A549 (cell line): ENCODE measurements at regions not wholly inside any gene's neighbourhood (a gene's known extent, or its start where the extent isn't known, plus 50 kb on each side); places are given as distances from the start of the nearest gene placed in this dataset.

ENCODE experiments used
- ATAC-seq, 2 experiments: fragments of 200-7000 bp in 1 of 2; fragments of >200 bp in 1 of 2; cut with Nextera tagmentation in 1 of 2; cut with Tn5 transposase in 1 of 2; 3 replicates each; pipeline versions ENCODE4 v1.8.0 to v1.9.1; 2018 to 2020; ENCODE audit warnings: mild to moderate bottlenecking in 1 of 2, moderate library complexity in 1 of 2
- CTCF ChIA-PET: fragments of 300-600 bp; sonication (Branson Sonifier 250); formaldehyde crosslinking; extraction: SDS; loops from one replicate; lab custom pipeline; 2021; ENCODE audit warnings: antibody characterized with exemption, inconsistent platforms; lab: Yijun Ruan, JAX
- POLR2A ChIA-PET: fragments of 350-600 bp; formaldehyde crosslinking; extraction: SDS; loops from one replicate; lab custom pipeline; 2021; ENCODE audit warnings: antibody characterized with exemption, inconsistent platforms; lab: Yijun Ruan, JAX
- DNase-seq, 2 experiments: peaks; one replicate each; pipeline versions ENCODE4 v3.0.0 to v3.0.0-alpha.2; 2011 to 2016; ENCODE audit warnings: low read depth in 1 of 2, low spot score in 1 of 2
- FAIRE-seq: peaks from 2 replicates; lab custom pipeline; 2011; peaks lifted over from hg19 to GRCh38; lab: Jason Lieb, UNC
- H3K27ac ChIP-seq, 2 experiments: fragments of >200 bp; sonication (Bioruptor Twin); formaldehyde crosslinking; 3 replicates each; pipeline ENCODE4 v1.5.1; 2016 to 2017
- H3K4me1 ChIP-seq: fragments of >200 bp; sonication (Bioruptor Twin); formaldehyde crosslinking; 3 replicates; pipeline ENCODE4 v1.6.1; 2016
- H3K4me2 ChIP-seq: fragments of >200 bp; sonication (Bioruptor Twin); formaldehyde crosslinking; 3 replicates; pipeline ENCODE4 v1.6.1; 2016
- H3K4me3 ChIP-seq: fragments of >200 bp; sonication (Bioruptor Twin); formaldehyde crosslinking; 3 replicates; pipeline ENCODE4 v1.5.1; 2016
- H3K9me3 ChIP-seq: fragments of >200 bp; sonication (Bioruptor Twin); formaldehyde crosslinking; 3 replicates; pipeline ENCODE4 v1.6.1; 2016
- BCL3 ChIP-seq: fragments of >200 bp; sonication (Bioruptor Twin); formaldehyde crosslinking; IDR thresholded peaks from 3 replicates; pipeline ENCODE4 v1.6.1; 2016
- CHD2 ChIP-seq: fragments of 150-350 bp; IDR thresholded peaks from 2 replicates; pipeline ENCODE4 v1.6.1; 2014; ENCODE audit warnings: low read length; ENCODE audit not compliant: partially characterized antibody
- CTCF ChIP-seq: fragments of >200 bp; sonication (Bioruptor Twin); formaldehyde crosslinking; IDR thresholded peaks from 3 replicates; pipeline ENCODE4 v1.5.1; 2016
- EHF ChIP-seq: fragments of 250-450 bp; sonication (Bioruptor Pico); IDR thresholded peaks from 2 replicates; pipeline ENCODE4 v1.5.0; 2020; ENCODE audit warnings: mild to moderate bottlenecking
- FOSB ChIP-seq: fragments of 250-450 bp; sonication (Bioruptor Pico); IDR thresholded peaks from 2 replicates; pipeline ENCODE4 v1.5.0; 2020; ENCODE audit warnings: mild to moderate bottlenecking, moderate library complexity
- HOXB5 ChIP-seq: fragments of 250-450 bp; sonication (Bioruptor Pico); IDR thresholded peaks from 2 replicates; pipeline ENCODE4 v1.5.0; 2020; ENCODE audit warnings: mild to moderate bottlenecking, moderate library complexity
- KDM1A ChIP-seq: fragments of 200-600 bp; sonication (generic); IDR thresholded peaks from 2 replicates; pipeline ENCODE4 v1.6.1; 2016; ENCODE audit warnings: low read depth, mild to moderate bottlenecking
- MAFK ChIP-seq: fragments of 450-650 bp; IDR thresholded peaks from 2 replicates; pipeline ENCODE4 v1.6.1; 2014; ENCODE audit not compliant: partially characterized antibody
- MAX ChIP-seq: IDR thresholded peaks from 2 replicates; pipeline ENCODE4 v1.6.1; 2012
- MAZ ChIP-seq: fragments of 150-350 bp; IDR thresholded peaks from 2 replicates; pipeline ENCODE4 v1.6.1; 2014; ENCODE audit warnings: antibody characterized with exemption, low read depth, low read length, borderline replicate concordance
- NFE2L2 ChIP-seq: fragments of 150-350 bp; conservative IDR thresholded peaks from 2 replicates; pipeline ENCODE4 v1.6.1; 2014; ENCODE audit warnings: low read length
- NR3C1 ChIP-seq: fragments of >200 bp; sonication (Bioruptor Twin); formaldehyde crosslinking; IDR thresholded peaks from 3 replicates; pipeline ENCODE4 v1.6.1; 2017
- RAD21 ChIP-seq, 2 experiments: fragments of >200 bp in 1 of 2; sonication (Bioruptor Twin) in 1 of 2; formaldehyde crosslinking in 1 of 2; IDR thresholded peaks in 1 of 2; conservative IDR thresholded peaks in 1 of 2; 2 replicates in 1 of 2; 3 replicates in 1 of 2; pipeline ENCODE4 v1.6.1; 2012 to 2018; ENCODE audit warnings: inconsistent platforms in 1 of 2
- RCOR1 ChIP-seq: fragments of 150-350 bp; IDR thresholded peaks from 2 replicates; pipeline ENCODE4 v1.6.1; 2014; ENCODE audit warnings: antibody characterized with exemption, low read length, low read depth
- RFX5 ChIP-seq: fragments of 450-650 bp; IDR thresholded peaks from 2 replicates; pipeline ENCODE4 v1.7.1; 2014; ENCODE audit warnings: antibody characterized with exemption, mild to moderate bottlenecking, moderate library complexity
- SMC3 ChIP-seq: fragments of >200 bp; sonication (Bioruptor Twin); formaldehyde crosslinking; IDR thresholded peaks from 3 replicates; pipeline ENCODE4 v1.6.1; 2018; ENCODE audit warnings: inconsistent platforms
- TP53 ChIP-seq: fragments of 250-450 bp; sonication (Bioruptor Pico); IDR thresholded peaks from 2 replicates; pipeline ENCODE4 v1.5.0; 2021; ENCODE audit warnings: mild to moderate bottlenecking, moderate library complexity
- ZFP36 ChIP-seq: fragments of 450-650 bp; IDR thresholded peaks from 2 replicates; pipeline ENCODE4 v1.6.1; 2014; ENCODE audit warnings: borderline replicate concordance; ENCODE audit not compliant: partially characterized antibody
- WGBS: methylation state at CpG from one replicate; pipeline ENCODE4 v1.1.6; 2017; ENCODE audit errors: missing lambda C conversion rate; 5-methylcytosine and 5-hydroxymethylcytosine counted together
- TF ChIP-seq, protein P1 (sequence below): fragments of 200-600 bp; sonication (generic); IDR thresholded peaks from 2 replicates; pipeline ENCODE4 v1.6.1; 2016; ENCODE audit warnings: antibody characterized with exemption, mild to moderate bottlenecking, moderate library complexity
- TF ChIP-seq, protein P2 (sequence below): fragments of 250-450 bp; sonication (Bioruptor Pico); IDR thresholded peaks from 2 replicates; pipeline ENCODE4 v1.5.0; 2020; ENCODE audit warnings: low read depth, mild to moderate bottlenecking, moderate library complexity

GRCh38 chr20:55610756-55611155 lies 394.6 kb downstream of the CBLN4 start:
- no peak for DNase-seq
- 16% methylated on average over 4 of the region's 4 CpGs for WGBS
- POLR2A ChIA-PET, result no interaction called here

DNA sequence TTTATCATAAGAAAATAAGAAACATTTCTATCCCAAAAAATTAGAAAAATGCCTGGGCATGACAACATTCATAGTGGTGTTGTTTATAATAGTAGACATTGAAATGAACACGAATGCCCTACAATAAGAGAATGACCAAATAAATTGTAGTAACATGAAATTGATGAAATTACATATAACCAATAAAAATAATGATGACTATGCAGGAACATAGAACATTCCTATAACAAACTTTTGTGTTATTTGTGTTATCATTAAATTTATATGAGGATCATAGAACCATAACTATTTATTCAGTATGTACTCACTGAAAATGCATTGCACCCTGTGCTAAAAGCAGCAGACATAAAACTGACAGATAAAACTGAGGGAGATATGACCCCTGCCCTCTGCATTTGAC lies 399.7 kb downstream of the CBLN4 start:
- Histone ChIP-seq H3K4me2 (no peak overlapping the region), H3K27ac (no peak overlapping the region), H3K9me3 (no peaks in the 10 kb centered on the region), H3K4me1 (no peaks in the 10 kb centered on the region)
- DNase-seq, result no peak
- ChIA-PET CTCF (no interaction called here), POLR2A (no interaction called here)
- no peak for FAIRE-seq
- ATAC-seq, result no peak
- 2% methylated on average over 1 of the region's 1 CpG for WGBS
- TF ChIP-seq MAFK (peak; percentile 71), HOXB5 (CRISPR knock-in tag) (no peak)
- TF ChIP-seq, all 56 proteins: peak for 1
- no peak overlapping the region for H3K4me3 ChIP-seq

More at GRCh38 chr20:55610756-55611155, 394.6 kb downstream of the CBLN4 start:
- no peak for FAIRE-seq
- no peak for ATAC-seq
- Histone ChIP-seq H3K4me3 (no peak overlapping the region), H3K9me3 (0 out of 3 replicates have a peak, but pooled peaks cover under 1% of the 10 kb centered on the region), H3K27ac (no peak overlapping the region), H3K4me2 (no peak overlapping the region), H3K4me1 (no peaks in the 10 kb centered on the region)
- CTCF ChIA-PET, result no interaction called here
- no peak for TF ChIP-seq CTCF
- TF ChIP-seq EHF (CRISPR knock-in tag), result no peak
- TF ChIP-seq NFE2L2, result no peak
- TF ChIP-seq, protein P1, sequence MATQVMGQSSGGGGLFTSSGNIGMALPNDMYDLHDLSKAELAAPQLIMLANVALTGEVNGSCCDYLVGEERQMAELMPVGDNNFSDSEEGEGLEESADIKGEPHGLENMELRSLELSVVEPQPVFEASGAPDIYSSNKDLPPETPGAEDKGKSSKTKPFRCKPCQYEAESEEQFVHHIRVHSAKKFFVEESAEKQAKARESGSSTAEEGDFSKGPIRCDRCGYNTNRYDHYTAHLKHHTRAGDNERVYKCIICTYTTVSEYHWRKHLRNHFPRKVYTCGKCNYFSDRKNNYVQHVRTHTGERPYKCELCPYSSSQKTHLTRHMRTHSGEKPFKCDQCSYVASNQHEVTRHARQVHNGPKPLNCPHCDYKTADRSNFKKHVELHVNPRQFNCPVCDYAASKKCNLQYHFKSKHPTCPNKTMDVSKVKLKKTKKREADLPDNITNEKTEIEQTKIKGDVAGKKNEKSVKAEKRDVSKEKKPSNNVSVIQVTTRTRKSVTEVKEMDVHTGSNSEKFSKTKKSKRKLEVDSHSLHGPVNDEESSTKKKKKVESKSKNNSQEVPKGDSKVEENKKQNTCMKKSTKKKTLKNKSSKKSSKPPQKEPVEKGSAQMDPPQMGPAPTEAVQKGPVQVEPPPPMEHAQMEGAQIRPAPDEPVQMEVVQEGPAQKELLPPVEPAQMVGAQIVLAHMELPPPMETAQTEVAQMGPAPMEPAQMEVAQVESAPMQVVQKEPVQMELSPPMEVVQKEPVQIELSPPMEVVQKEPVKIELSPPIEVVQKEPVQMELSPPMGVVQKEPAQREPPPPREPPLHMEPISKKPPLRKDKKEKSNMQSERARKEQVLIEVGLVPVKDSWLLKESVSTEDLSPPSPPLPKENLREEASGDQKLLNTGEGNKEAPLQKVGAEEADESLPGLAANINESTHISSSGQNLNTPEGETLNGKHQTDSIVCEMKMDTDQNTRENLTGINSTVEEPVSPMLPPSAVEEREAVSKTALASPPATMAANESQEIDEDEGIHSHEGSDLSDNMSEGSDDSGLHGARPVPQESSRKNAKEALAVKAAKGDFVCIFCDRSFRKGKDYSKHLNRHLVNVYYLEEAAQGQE, result no peak

GRCh38 chr20:55597526-55597925 lies 407.8 kb downstream of the CBLN4 start:
- FAIRE-seq, result no peak
- ChIA-PET POLR2A (no interaction called here), CTCF (no interaction called here)

More at GRCh38 chr20:55597526-55597925, 407.8 kb downstream of the CBLN4 start:
- DNase-seq, result no peak
- H3K27ac ChIP-seq, result no peak overlapping the region
- TF ChIP-seq, protein P2, sequence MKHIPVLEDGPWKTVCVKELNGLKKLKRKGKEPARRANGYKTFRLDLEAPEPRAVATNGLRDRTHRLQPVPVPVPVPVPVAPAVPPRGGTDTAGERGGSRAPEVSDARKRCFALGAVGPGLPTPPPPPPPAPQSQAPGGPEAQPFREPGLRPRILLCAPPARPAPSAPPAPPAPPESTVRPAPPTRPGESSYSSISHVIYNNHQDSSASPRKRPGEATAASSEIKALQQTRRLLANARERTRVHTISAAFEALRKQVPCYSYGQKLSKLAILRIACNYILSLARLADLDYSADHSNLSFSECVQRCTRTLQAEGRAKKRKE (CRISPR knock-in tag), result no peak
- TF ChIP-seq FOSB (CRISPR knock-in tag) (no peak), MAX (no peak), ZFP36 (no peak), RCOR1 (no peak), KDM1A (no peak), RFX5 (no peak), RAD21 (conservative IDR thresholded peaks at IDR 0.05 in 1 of 2, IDR thresholded peaks at IDR 0.05 in 1 of 2) (no peak), TP53 (CRISPR knock-in tag) (no peak), CHD2 (no peak), NR3C1 (no peak), SMC3 (no peak), BCL3 (no peak), MAZ (no peak), NFE2L2 (no peak)
- TF ChIP-seq, all 56 proteins: peak for 0
- ATAC-seq, result no peak
- Histone ChIP-seq H3K9me3 (no peaks in the 10 kb centered on the region), H3K4me1 (no peaks in the 10 kb centered on the region), H3K4me3 (no peak overlapping the region), H3K4me2 (no peak overlapping the region)
- 2% methylated on average over 1 of the region's 1 CpG for WGBS
